H1 (cell line): ENCODE measurements at regions not wholly inside any gene's neighbourhood (a gene's known extent, or its start where the extent isn't known, plus 50 kb on each side); places are given as distances from the start of the nearest gene placed in this dataset.

Experiments
- CTCF ChIA-PET: fragments of 300-600 bp; sonication (Branson Sonifier 250); formaldehyde crosslinking; loops from one replicate; lab custom pipeline; 2021; ENCODE audit not compliant: partially characterized antibody; lab: Charles Lee
- POLR2A ChIA-PET: fragments of 300-600 bp; sonication (Branson Sonifier 250); formaldehyde crosslinking; loops from one replicate; lab custom pipeline; 2021; ENCODE audit warnings: inconsistent platforms; ENCODE audit not compliant: partially characterized antibody; lab: Charles Lee
- DNase-seq, 2 experiments: peaks; one replicate each; pipeline versions ENCODE4 v3.0.0 to v3.0.0-alpha.2; 2010 to 2022; ENCODE audit warnings: low spot score in 2 of 2, low read depth in 1 of 2, mixed read lengths in 1 of 2
- FAIRE-seq: peaks from 2 replicates; lab custom pipeline; 2011; peaks lifted over from hg19 to GRCh38; lab: Jason Lieb, UNC
- H2AFZ ChIP-seq: 2 replicates; pipeline ENCODE4 v1.8.1; 2012; ENCODE audit warnings: low read length, inconsistent platforms
- H2AK5ac ChIP-seq: 2 replicates; pipeline ENCODE4 v1.6.1; 2013; ENCODE audit warnings: low read depth, low read length
- H2BK120ac ChIP-seq: replicated peaks from 2 replicates; pipeline ENCODE3; 2013; ENCODE audit warnings: low read depth, low read length, inconsistent platforms
- H2BK12ac ChIP-seq: 2 replicates; pipeline ENCODE4 v1.6.1; 2013; ENCODE audit warnings: low read depth, low read length
- H2BK15ac ChIP-seq: 2 replicates; pipeline ENCODE4 v1.6.1; 2013; ENCODE audit warnings: low read length
- H2BK20ac ChIP-seq: 2 replicates; pipeline ENCODE4 v1.6.1; 2013; ENCODE audit warnings: low read length
- H2BK5ac ChIP-seq: 2 replicates; pipeline ENCODE4 v1.6.1; 2013; ENCODE audit warnings: low read depth, low read length
- H3K14ac ChIP-seq: 2 replicates; pipeline ENCODE4 v1.6.1; 2013; ENCODE audit warnings: inconsistent platforms; ENCODE audit not compliant: insufficient read length
- H3K18ac ChIP-seq: 2 replicates; pipeline ENCODE4 v1.6.1; 2013; ENCODE audit warnings: low read length; ENCODE audit errors: extremely low read depth
- H3K23ac ChIP-seq: 2 replicates; pipeline ENCODE4 v1.6.1; 2013; ENCODE audit warnings: inconsistent platforms; ENCODE audit not compliant: insufficient read length
- H3K23me2 ChIP-seq: 2 replicates; pipeline ENCODE4 v1.6.1; 2013; ENCODE audit warnings: low read depth, low read length
- H3K27ac ChIP-seq: 2 replicates; pipeline ENCODE4 v1.6.1; 2011; ENCODE audit warnings: low read depth, low read length, inconsistent platforms
- H3K27me3 ChIP-seq, 4 experiments: replicated peaks in 1 of 4; 1 replicate in 1 of 4; 2 replicates in 3 of 4; pipeline versions ENCODE4 v1.6.1 to v1.8.1; 2011 to 2013; ENCODE audit warnings: low read length in 3 of 4, mild to moderate bottlenecking in 3 of 4, inconsistent platforms in 2 of 4, mixed read lengths in 2 of 4, moderate library complexity in 1 of 4; ENCODE audit not compliant: control insufficient read depth in 3 of 4, insufficient read depth in 3 of 4; ENCODE audit errors: extremely low read depth in 1 of 4
- H3K36me3 ChIP-seq, 4 experiments: 2 replicates each; pipeline versions ENCODE4 v1.6.1 to v1.8.1; 2011 to 2013; ENCODE audit warnings: mild to moderate bottlenecking in 4 of 4, low read length in 3 of 4, moderate library complexity in 2 of 4, control low read depth in 1 of 4, inconsistent platforms in 1 of 4; ENCODE audit not compliant: insufficient read depth in 4 of 4, control insufficient read depth in 2 of 4
- H3K4ac ChIP-seq: replicated peaks from 2 replicates; pipeline ENCODE3; 2013; ENCODE audit warnings: low read length, low read depth, mixed read lengths, inconsistent platforms; ENCODE audit not compliant: insufficient read length
- H3K4me1 ChIP-seq, 4 experiments: replicated peaks in 1 of 4; 1 replicate in 1 of 4; 2 replicates in 3 of 4; pipeline versions ENCODE4 v1.6.1 to v1.8.1; 2011 to 2013; ENCODE audit warnings: low read length in 3 of 4, inconsistent platforms in 2 of 4, mixed read lengths in 1 of 4; ENCODE audit not compliant: insufficient read depth in 4 of 4, control insufficient read depth in 3 of 4
- H3K4me2 ChIP-seq, 2 experiments: 2 replicates each; pipeline versions ENCODE4 v1.6.1 to v1.8.1; 2011 to 2013; ENCODE audit warnings: low read depth in 2 of 2, low read length in 2 of 2, control low read depth in 1 of 2, inconsistent platforms in 1 of 2, mild to moderate bottlenecking in 1 of 2; ENCODE audit not compliant: insufficient read depth in 1 of 2
- H3K4me3 ChIP-seq, 4 experiments: fragments of 200-600, 300-600 bp in 1 of 4; sonication (generic), shearing (Covaris generic), sonication (Bioruptor Twin) in 1 of 4; 2 replicates each; pipeline versions ENCODE4 v1.5.1 to v1.8.1; 2011 to 2016; ENCODE audit warnings: low read length in 4 of 4, low read depth in 3 of 4, control low read depth in 2 of 4, inconsistent platforms in 2 of 4, mild to moderate bottlenecking in 2 of 4, mixed read lengths in 1 of 4, moderate library complexity in 1 of 4; ENCODE audit not compliant: insufficient read depth in 2 of 4; ENCODE audit errors: extremely low read depth in 1 of 4
- H3K56ac ChIP-seq: replicated peaks from 2 replicates; pipeline ENCODE3; 2013; ENCODE audit warnings: low read depth, mild to moderate bottlenecking, mixed read lengths, low read length, inconsistent platforms; ENCODE audit not compliant: insufficient read length
- H3K79me1 ChIP-seq: 2 replicates; pipeline ENCODE4 v1.6.1; 2013; ENCODE audit warnings: low read depth, low read length, control low read depth
- H3K79me2 ChIP-seq, 2 experiments: 2 replicates each; pipeline versions ENCODE4 v1.6.1 to v1.8.1; 2012 to 2013; ENCODE audit warnings: low read length in 2 of 2, mild to moderate bottlenecking in 2 of 2, inconsistent platforms in 1 of 2; ENCODE audit not compliant: insufficient read depth in 2 of 2, control insufficient read depth in 1 of 2
- H3K9ac ChIP-seq, 4 experiments: replicated peaks in 1 of 4; 1 replicate in 1 of 4; 2 replicates in 3 of 4; pipeline versions ENCODE4 v1.6.1 to v1.8.1; 2011 to 2013; ENCODE audit warnings: low read depth in 3 of 4, low read length in 3 of 4, control low read depth in 2 of 4, mild to moderate bottlenecking in 2 of 4, moderate library complexity in 2 of 4, inconsistent platforms in 1 of 4; ENCODE audit errors: extremely low read depth in 1 of 4
- H3K9me3 ChIP-seq, 2 experiments: 2 replicates each; pipeline versions ENCODE4 v1.6.1 to v1.8.1; 2012 to 2013; ENCODE audit warnings: mild to moderate bottlenecking in 2 of 2, moderate library complexity in 2 of 2, control low read depth in 1 of 2, inconsistent platforms in 1 of 2, low read depth in 1 of 2, low read length in 1 of 2, mixed read lengths in 1 of 2; ENCODE audit not compliant: insufficient read depth in 2 of 2
- H4K20me1 ChIP-seq, 2 experiments: replicated peaks in 1 of 2; 2 replicates each; pipeline versions ENCODE3 to v1.8.1; 2011 to 2013; ENCODE audit warnings: inconsistent platforms in 2 of 2, low read length in 2 of 2, mild to moderate bottlenecking in 1 of 2; ENCODE audit not compliant: insufficient read depth in 2 of 2, control insufficient read depth in 1 of 2
- H4K5ac ChIP-seq: 2 replicates; pipeline ENCODE4 v1.6.1; 2013; ENCODE audit warnings: low read length, low read depth, mixed read lengths, inconsistent platforms; ENCODE audit not compliant: insufficient read length
- H4K8ac ChIP-seq: 2 replicates; pipeline ENCODE4 v1.8.0; 2013; ENCODE audit warnings: mild to moderate bottlenecking, moderate library complexity, low read length, inconsistent platforms; ENCODE audit not compliant: insufficient read depth; ENCODE audit errors: extremely low read depth
- H4K91ac ChIP-seq: replicated peaks from 2 replicates; pipeline ENCODE3; 2013; ENCODE audit warnings: low read length, mixed read lengths, inconsistent platforms; ENCODE audit not compliant: insufficient read length
- POLR2A ChIP-seq, 2 experiments: IDR thresholded peaks; 1 replicate in 1 of 2; 2 replicates in 1 of 2; pipeline ENCODE4 v1.6.1; 2011; ENCODE audit warnings: low read depth in 2 of 2, low read length in 2 of 2, mild to moderate bottlenecking in 2 of 2; ENCODE audit errors: control extremely low read depth in 1 of 2
- WGBS, 2 experiments: shearing (Covaris generic) in 1 of 2; methylation state at CpG; one replicate each; pipeline versions ENCODE4 v1.1.6 to v1.1.7; 2013 to 2015; ENCODE audit warnings: low lambda C conversion rate in 2 of 2, mixed read lengths in 2 of 2, inconsistent platforms in 1 of 2, low coverage in 1 of 2, missing lambda C conversion rate in 1 of 2; ENCODE audit not compliant: insufficient replicate concordance in 2 of 2, insufficient coverage in 1 of 2, insufficient read length in 1 of 2; ENCODE audit errors: extremely low coverage in 1 of 2, missing lambda C conversion rate in 1 of 2; 5-methylcytosine and 5-hydroxymethylcytosine counted together

DNA sequence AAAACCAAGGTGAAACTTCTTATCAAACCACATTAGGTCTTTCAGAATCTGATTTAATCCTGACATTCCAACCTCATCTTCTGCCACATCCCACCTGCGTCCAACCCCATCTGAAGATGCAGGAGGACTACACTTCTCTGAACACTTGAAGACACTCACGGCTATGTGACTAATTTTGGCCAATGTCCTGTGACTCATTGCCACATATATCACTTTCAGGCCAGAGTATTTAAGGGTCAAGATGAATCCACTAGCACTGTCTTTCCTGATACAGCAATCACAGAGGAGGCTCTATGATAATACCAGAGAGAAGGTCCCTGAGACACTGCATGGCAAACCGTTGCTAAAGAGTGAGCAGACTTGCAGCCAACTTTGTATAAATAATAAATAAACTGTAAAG lies 323.4 kb downstream of the NR2F1-AS1 start:
- H2BK15ac ChIP-seq = no peak overlapping the region
- H3K56ac ChIP-seq = no peak overlapping the region
- H2AK5ac ChIP-seq = no peak overlapping the region
- no peak overlapping the region for H3K14ac ChIP-seq
- no peak overlapping the region for H4K91ac ChIP-seq
- H3K4me2 ChIP-seq = no peak overlapping the region
- H3K79me1 ChIP-seq = no peaks in the 10 kb centered on the region
- FAIRE-seq (no peak), DNase-seq (no peak)
- no peaks in the 10 kb centered on the region for H3K36me3 ChIP-seq
- POLR2A ChIA-PET = no interaction called here
- 88% methylated on average over 3 of the region's 3 CpGs; no CpG with 5 or more reads in 1 of the 2 experiments for WGBS, 2 experiments
- H3K27ac ChIP-seq = no peak overlapping the region
- no peak overlapping the region for H3K4ac ChIP-seq
- H3K4me1 ChIP-seq = no peaks in the 10 kb centered on the region
- H2AFZ ChIP-seq = no peak overlapping the region
- H2BK12ac ChIP-seq = no peak overlapping the region
- H4K5ac ChIP-seq = no peak overlapping the region
- H4K20me1 ChIP-seq = no peaks in the 10 kb centered on the region
- no peaks in the 10 kb centered on the region for H3K9me3 ChIP-seq
- H3K4me3 ChIP-seq = no peak overlapping the region
- no peak overlapping the region for H2BK5ac ChIP-seq
- no peaks in the 10 kb centered on the region for H3K79me2 ChIP-seq
- H3K9ac ChIP-seq = no peak overlapping the region
- H3K27me3 ChIP-seq = no peaks in the 10 kb centered on the region
- H3K23me2 ChIP-seq = no peaks in the 10 kb centered on the region
- H4K8ac ChIP-seq = no peak overlapping the region
- TF ChIP-seq POLR2A (IDR thresholded peaks at IDR 0.05; ENCODE audit: control extremely low read depth in 1 of 2, low read depth in 2 of 2, low read length in 2 of 2) = no peak
- no peak overlapping the region for H2BK120ac ChIP-seq
- H3K23ac ChIP-seq = no peak overlapping the region
- no peak overlapping the region for H2BK20ac ChIP-seq
- no peak overlapping the region for H3K18ac ChIP-seq
- CTCF ChIA-PET = no interaction called here
